ENCODE measurements at regions not wholly inside any gene's neighbourhood (a gene's known extent, or its start where the extent isn't known, plus 50 kb on each side); places are given as distances from the start of the nearest gene placed in this dataset.
"Not testable (repeated sequence)": the region's sequence is repeated elsewhere in the genome, so short reads cannot be mapped to it uniquely, and the experiment has no call there.

GRCh38 chr5:174916227-174916626, 191.8 kb downstream of the MSX2 start:
- DNase-seq (ENCODE audit: low spot score), result no peak

GRCh38 chr5:174911118-174911517, 186.7 kb downstream of the MSX2 start:
- no peak for DNase-seq (ENCODE audit: low spot score)

GRCh38 chr5:174910245-174910737, 185.9 kb downstream of the MSX2 start:
- peak; percentile 73 for DNase-seq (ENCODE audit: low spot score)

GRCh38 chr5:174903172-174903732, 178.9 kb downstream of the MSX2 start:
- DNase-seq (ENCODE audit: low spot score), result peak; percentile 22

- no peak for DNase-seq (ENCODE audit: low spot score)
Observed at GRCh38 chr5:174901336-174901735, 177.0 kb downstream of the MSX2 start.

GRCh38 chr5:174900240-174900865, 176.0 kb downstream of the MSX2 start:
- no peak for DNase-seq (ENCODE audit: low spot score)

GRCh38 chr5:174897281-174897950, 173.0 kb downstream of the MSX2 start:
- no peak for DNase-seq (ENCODE audit: low spot score)

GRCh38 chr5:174895360-174895759, 171.0 kb downstream of the MSX2 start:
- no peak for DNase-seq (ENCODE audit: low spot score)

- no peak for DNase-seq (ENCODE audit: low spot score)
Observed at GRCh38 chr5:174892742-174893141, 168.4 kb downstream of the MSX2 start.

- not testable (repeated sequence) for DNase-seq (ENCODE audit: low spot score)
Observed at GRCh38 chr5:174880412-174881200, 156.2 kb downstream of the MSX2 start.

GRCh38 chr5:174877987-174878386, 153.6 kb downstream of the MSX2 start:
- no peak for DNase-seq (ENCODE audit: low spot score)

- no peak for DNase-seq (ENCODE audit: low spot score)
Observed at GRCh38 chr5:174872271-174872670, 147.9 kb downstream of the MSX2 start.

- no peak for DNase-seq (ENCODE audit: low spot score)
Observed at GRCh38 chr5:174852143-174852542, 127.8 kb downstream of the MSX2 start.

GRCh38 chr5:174850565-174851169, 126.3 kb downstream of the MSX2 start:
- no peak for DNase-seq (ENCODE audit: low spot score)

GRCh38 chr5:174849426-174849825, 125.0 kb downstream of the MSX2 start:
- DNase-seq (ENCODE audit: low spot score), result no peak

GRCh38 chr5:174844971-174845370, 120.6 kb downstream of the MSX2 start:
- DNase-seq (ENCODE audit: low spot score), result no peak

GRCh38 chr5:174843263-174844250, 119.2 kb downstream of the MSX2 start:
- no peak for DNase-seq (ENCODE audit: low spot score)

GRCh38 chr5:174840435-174840834, 116.1 kb downstream of the MSX2 start:
- DNase-seq (ENCODE audit: low spot score), result no peak

GRCh38 chr5:174839196-174839595, 114.8 kb downstream of the MSX2 start:
- DNase-seq (ENCODE audit: low spot score), result no peak

- DNase-seq (ENCODE audit: low spot score), result no peak
Observed at GRCh38 chr5:174837919-174838902, 113.8 kb downstream of the MSX2 start.

All from NAMALWA (cell line).